Posterior vena cava (tissue), 2 donors: ENCODE measurements at regions not wholly inside any gene's neighbourhood (a gene's known extent, or its start where the extent isn't known, plus 50 kb on each side); places are given as distances from the start of the nearest gene placed in this dataset.

ENCODE experiments used
- DNase-seq: peaks from one replicate; pipeline ENCODE4 v3.0.0-alpha.2; 2020; ENCODE audit warnings: low spot score
- intact Hi-C, 2 donors: fragments of 100-400 bp; cut with DNase I; formaldehyde crosslinking; loops; one replicate each; pipeline versions ENCODE4 v1.14.1 to v1.14.2; 2022 to 2023
- donor health status: DM: yes; HTN: yes; CAD: no.
- donor health status: DM: yes; HTN: yes; CAD: no.

DNA sequence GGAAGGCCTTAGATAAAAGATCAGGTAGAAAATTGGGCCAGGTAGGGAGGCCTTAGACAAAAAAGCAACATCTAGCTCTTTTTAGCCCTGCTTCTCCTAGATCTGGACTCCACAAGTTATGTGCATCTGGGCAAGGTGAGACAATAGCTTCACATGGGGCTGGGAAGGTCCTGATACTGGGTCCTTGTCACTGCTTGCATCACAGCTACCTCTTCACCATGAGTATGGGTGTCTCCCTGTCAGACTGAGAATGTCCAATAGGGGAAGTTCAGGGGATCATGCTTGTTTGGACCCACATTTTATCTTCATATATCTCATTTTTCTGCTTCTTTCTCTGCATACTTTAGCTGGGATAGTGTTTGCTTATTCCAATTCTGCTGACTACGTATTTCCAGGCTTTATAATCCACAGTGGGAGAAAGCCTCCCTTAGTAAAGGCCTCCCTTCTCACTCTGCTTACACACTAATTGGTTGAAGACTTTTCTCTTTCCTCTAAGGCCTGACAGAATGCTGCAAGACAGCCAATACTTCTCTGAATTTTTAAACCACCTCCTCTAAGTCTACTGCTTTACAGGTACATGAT lies 189.6 kb downstream of the CYRIA start:
- no peak for DNase-seq
- intact Hi-C loops, result no loop called here

DNA sequence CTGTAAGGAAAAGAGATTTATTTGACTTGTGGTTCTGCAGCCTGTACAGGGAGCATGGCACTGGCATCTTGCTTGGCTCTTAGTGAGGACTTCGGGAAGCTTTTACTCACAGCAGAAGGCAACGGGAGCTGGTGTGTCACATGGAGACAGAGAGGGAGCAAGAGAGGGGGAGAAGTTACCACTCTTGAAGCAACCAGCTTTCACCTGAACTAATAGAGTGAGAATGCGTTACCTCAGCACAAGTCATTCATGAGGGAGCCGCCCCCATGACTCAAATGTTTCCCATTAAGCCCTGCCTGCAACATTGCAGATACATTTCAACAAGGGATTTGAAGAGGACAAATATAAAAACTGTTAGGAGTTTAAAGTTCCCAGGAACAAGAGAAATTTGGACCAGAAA lies 190.0 kb downstream of the CYRIA start:
- intact Hi-C loops, result no loop called here
- no peak for DNase-seq

- no peak for DNase-seq
These were observed 192.1 kb downstream of the CYRIA start for GRCh38 chr2:16473575-16473974.

DNA sequence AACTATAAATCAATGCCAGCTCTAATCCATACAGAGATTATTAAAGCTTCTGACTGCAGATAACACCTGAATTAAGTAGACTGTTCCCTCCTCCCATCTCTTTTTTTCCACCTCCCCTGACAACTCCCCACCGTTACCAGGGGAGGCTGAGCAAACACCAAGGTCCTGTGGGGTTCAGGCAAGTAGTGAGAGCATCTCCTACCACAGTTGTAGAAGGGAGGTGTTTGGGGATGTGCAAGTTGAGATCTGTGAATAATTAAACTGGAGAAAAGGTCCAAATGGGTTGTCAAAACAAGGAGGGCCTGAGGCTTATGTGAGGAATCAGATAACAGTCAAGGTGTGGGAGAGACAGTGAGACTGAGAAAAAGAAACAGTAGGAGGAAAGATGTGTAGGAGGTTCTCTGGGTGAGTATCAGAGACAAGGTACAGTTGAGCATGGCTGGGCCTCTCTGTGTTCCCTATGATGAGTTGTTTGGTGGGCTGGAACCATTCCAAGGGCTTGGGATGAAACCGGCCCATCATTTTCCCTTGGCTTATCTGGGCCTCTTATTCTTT lies 194.6 kb downstream of the CYRIA start:
- no peak for DNase-seq

More at GRCh38 chr2:16473575-16473974, 192.1 kb downstream of the CYRIA start:
- intact Hi-C loops, result no loop called here

GRCh38 chr2:16466821-16467151 lies 198.8 kb downstream of the CYRIA start:
- intact Hi-C loops, result no loop called here
- DNase-seq, result no peak

More for the DNA sequence above, 194.6 kb downstream of the CYRIA start:
- intact Hi-C loops, result no loop called here

DNA sequence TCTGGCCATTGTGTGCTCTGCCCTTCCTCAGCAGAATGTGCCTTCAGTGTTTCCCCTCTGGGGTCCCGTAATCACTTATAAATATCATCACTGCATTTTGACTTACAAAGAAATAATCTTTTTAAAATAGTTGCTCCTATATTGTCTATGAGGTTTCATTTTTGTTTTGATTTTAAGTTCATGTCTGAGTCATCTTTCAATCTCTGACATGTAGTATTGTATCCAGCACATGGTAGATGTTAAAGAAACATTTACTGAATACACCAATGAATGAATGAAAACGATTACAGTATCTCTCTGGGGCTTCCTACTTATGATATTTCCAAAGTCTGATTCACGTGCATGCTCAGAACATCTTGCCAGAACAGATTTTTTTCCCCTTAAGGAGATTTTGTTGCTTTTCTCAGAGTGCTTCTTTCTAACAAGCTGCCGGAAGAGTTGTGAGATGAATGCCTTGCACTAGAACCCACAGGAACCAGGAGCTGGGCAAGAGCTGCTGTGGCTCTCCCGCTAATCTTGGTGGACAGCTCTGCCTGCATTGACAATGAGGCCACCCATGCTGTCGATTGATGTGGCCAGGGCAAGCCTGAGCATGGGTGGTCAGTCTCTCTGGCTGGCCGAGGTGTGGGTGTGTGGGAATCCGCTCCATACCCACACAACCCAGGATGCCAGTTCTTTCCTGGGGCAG lies 199.4 kb downstream of the CYRIA start:
- intact Hi-C loops, result no loop called here

DNA sequence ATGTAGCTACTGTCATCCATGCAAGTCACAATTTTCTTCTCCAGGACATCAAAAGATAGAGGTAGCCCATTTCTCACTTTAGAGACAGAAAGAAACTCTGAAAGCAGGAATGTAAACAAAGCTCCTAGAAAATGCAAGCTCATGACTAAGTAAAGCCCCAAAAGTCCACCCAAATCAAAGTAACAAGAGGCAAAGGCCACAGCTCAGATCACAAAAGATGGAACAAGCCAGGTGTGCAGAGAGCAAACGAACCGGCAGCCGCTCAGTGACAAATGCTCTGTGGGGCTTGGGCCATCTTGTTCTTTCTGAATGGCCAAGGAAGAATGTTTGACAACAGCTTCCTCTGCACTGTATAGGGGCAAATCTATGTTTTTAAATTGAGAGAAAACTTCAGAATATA lies 201.0 kb downstream of the CYRIA start:
- DNase-seq, result no peak

More for the DNA sequence above, 199.4 kb downstream of the CYRIA start:
- DNase-seq, result no peak

GRCh38 chr2:16462958-16463357 lies 202.7 kb downstream of the CYRIA start:
- intact Hi-C loops, result no loop called here
- no peak for DNase-seq

More for the DNA sequence above, 201.0 kb downstream of the CYRIA start:
- intact Hi-C loops, result no loop called here

- intact Hi-C loops, result no loop called here
- no peak for DNase-seq
These were observed 204.0 kb downstream of the CYRIA start for GRCh38 chr2:16461672-16462071.

DNA sequence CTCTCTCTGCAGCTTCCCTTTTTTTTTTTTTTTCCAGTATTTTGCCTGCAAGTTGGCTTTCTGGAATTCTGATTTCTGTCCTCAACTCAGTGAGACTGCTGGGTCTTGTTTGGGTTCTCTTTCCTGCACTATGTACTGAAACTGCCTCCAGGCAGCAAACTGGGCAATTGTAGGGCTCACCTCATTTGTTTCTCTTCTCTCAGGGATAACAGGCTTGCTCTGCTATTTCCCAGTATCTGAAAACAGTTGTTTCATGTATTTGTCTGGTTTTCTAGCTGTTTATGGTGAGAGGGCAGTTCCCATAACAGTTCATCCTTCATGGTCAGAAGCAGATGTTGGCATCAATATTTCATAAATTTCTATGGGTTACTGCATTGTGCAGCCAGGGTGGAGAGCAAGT lies 206.0 kb downstream of the CYRIA start:
- intact Hi-C loops, result no loop called here
- no peak for DNase-seq

GRCh38 chr2:16454621-16455020 lies 211.0 kb downstream of the CYRIA start:
- DNase-seq, result no peak
- intact Hi-C loops, result no loop called here

DNA sequence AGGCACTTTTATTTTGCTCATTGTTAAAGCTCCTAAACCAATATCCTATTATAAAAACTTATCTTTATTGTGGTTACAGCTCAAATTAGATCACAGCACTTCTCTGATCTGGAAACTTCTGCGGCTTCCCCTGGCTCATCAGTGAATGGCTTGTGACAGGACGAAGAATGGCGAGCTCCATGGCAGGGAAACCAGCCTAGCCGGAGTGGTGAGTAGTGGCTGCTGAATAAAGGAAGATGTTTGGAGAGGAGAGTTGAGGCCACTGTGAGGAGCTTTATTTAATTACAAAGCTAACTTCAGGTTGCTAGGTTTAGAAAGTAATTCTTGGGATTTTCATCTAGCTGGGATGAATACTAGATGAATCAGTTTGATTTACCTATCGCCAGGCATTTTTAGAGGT lies 213.5 kb downstream of the CYRIA start:
- no peak for DNase-seq
- intact Hi-C loops, result no loop called here

DNA sequence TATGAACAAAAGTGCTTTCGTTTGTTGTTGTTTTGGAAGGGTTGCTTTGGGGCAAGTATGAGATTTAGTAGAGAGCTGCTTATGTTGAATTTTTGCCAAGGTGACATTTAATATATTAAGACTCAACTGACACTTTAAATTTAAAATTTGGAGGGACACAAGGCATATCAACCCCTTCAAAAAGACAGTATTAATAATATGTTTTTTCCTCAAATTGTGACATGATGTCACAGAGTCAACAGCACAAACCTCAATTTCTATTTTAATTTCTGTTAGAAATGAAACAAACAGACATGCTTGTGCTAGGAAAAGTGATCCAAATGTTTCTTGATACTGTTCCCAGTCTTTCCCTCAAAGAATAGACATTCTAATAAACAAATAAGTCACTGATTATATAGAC lies 218.9 kb downstream of the CYRIA start:
- intact Hi-C loops, result no loop called here
- no peak for DNase-seq

- intact Hi-C loops, result no loop called here
- DNase-seq, result no peak
These were observed 222.7 kb downstream of the CYRIA start for GRCh38 chr2:16442971-16443370.

DNA sequence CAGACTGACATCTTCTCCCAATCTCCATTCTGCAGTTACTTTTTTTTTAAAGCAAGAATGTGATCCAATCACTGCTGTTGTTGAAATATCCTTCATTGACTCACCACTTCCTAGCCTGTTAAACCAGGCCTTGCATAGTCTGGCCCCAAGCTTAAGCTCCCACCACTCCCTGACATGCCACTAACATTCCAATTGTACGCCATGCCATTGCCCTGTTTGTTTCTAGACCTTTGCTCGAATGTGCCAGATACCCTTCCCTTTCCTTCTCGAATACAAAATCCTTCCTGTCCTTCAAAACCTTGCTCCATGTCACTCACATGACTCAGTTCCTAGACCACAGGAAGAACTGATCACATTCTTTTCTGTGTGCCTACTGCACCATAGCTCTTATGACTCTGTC lies 224.2 kb downstream of the CYRIA start:
- no peak for DNase-seq
- intact Hi-C loops, result no loop called here

DNA sequence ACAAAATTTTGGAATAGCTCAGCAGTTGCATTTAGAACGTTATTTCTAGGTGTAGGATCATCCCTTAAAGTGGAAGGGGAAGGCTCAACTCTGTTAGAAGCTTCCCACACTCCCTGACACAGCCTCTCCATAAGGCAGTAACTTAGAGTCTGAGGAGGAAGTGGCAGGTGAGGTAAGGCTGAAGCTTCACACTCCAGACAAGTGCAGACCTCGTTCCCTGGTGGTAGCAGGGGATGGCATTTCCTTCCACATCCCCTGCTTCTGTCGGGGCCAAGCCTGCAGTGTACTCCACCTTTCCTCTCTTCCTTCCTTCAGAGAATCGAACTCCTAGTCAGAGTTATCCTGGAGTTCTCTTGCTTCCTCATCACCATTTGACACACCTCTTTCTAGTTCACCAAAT lies 224.7 kb downstream of the CYRIA start:
- DNase-seq, result no peak
- intact Hi-C loops, result no loop called here

- DNase-seq, result no peak
- intact Hi-C loops, result no loop called here
These were observed 226.9 kb downstream of the CYRIA start for GRCh38 chr2:16438613-16439321.

DNA sequence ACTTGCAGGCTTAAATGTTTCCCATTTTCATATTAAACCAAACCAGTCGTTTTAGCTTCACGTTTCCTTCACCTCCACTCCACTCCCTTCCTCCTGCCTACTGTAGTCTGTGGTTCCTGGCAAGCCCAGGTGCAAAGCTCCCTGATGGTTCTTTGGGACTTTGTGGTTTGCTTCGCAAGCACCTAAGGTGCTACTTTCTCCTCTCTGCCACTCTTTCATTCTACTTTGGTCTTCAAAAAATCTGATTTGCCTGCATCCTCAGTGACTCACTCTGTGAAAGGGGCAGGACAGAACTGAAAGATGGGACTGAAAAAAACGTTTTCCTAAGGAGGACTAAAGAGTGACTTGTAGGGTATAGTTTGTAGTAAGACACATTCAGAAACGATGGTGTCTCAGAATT lies 228.4 kb downstream of the CYRIA start:
- no peak for DNase-seq

DNA sequence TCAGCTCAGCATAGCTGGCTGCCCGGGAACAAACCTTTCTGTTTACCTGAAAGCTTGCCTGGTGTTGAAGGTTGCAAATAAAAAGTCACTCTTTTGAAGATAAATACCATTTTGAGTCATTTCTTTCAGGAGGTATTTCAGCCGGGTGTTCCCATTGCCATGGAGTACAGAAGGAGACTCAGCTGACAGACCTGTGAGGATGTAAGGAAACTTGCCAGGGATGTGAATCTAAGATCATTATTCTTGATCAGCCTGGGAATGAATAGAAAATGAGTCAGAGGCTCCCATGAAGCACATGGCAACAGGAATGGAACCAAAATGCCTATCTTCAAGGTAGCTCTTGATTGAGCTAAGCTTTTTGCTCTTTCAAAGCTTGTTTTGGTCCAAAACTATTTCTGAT lies 231.2 kb downstream of the CYRIA start:
- intact Hi-C loops, result no loop called here
- no peak for DNase-seq

More for the DNA sequence above, 228.4 kb downstream of the CYRIA start:
- intact Hi-C loops, result no loop called here

DNA sequence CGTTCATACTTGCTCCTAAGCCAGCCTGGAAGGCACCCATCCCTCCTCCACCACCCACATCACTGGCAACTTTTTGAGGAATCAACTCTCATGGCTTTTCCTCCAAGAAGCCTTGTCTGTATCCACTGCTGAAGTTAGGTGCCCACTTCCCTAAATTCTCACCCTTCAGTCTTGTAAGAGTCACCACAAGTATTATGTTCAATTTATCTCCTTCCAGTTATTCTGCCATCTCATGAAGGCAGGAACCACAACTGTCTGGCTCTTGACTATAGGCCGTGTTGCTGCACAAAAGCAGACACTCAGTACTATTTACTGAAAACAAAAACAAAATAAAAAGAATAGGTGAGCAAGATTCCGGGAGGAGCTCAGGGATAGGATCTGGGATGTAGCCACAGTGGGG lies 234.8 kb downstream of the CYRIA start:
- DNase-seq, result no peak
- intact Hi-C loops, result no loop called here
